Activated CD8-positive, alpha-beta memory T cell treated with anti-CD3 and anti-CD28 coated beads for 36 hours (primary cell): ENCODE measurements at regions not wholly inside any gene's neighbourhood (a gene's known extent, or its start where the extent isn't known, plus 50 kb on each side); places are given as distances from the start of the nearest gene placed in this dataset.
"Not testable (repeated sequence)": the region's sequence is repeated elsewhere in the genome, so short reads cannot be mapped to it uniquely, and the experiment has no call there.

Experiments
- CTCF ChIA-PET: fragments of 350-600 bp; sonication (Branson Sonifier 250); formaldehyde crosslinking; loops from one replicate; lab custom pipeline; 2021; ENCODE audit warnings: antibody characterized with exemption; lab: Charles Lee
- POLR2A ChIA-PET: fragments of 350-600 bp; sonication (Branson Sonifier 250); formaldehyde crosslinking; loops from one replicate; lab custom pipeline; 2021; ENCODE audit warnings: antibody characterized with exemption; lab: Charles Lee

- POLR2A ChIA-PET: no interaction called here
- CTCF ChIA-PET: no interaction called here
Measured at GRCh38 chr5:121384359-121384758, 467.3 kb upstream of the FTMT start.

- ChIA-PET POLR2A (no interaction called here), CTCF (no interaction called here)
Measured at GRCh38 chr5:121386334-121386733, 465.3 kb upstream of the FTMT start.

- POLR2A ChIA-PET: no interaction called here
- CTCF ChIA-PET: no interaction called here
Measured at GRCh38 chr5:121396716-121397115, 455.0 kb upstream of the FTMT start.

- CTCF ChIA-PET: no interaction called here
- POLR2A ChIA-PET: no interaction called here
Measured at GRCh38 chr5:121399879-121400278, 451.8 kb upstream of the FTMT start.

- ChIA-PET POLR2A (no interaction called here), CTCF (no interaction called here)
Measured at GRCh38 chr5:121408778-121409177, 442.9 kb upstream of the FTMT start.

GRCh38 chr5:121415270-121415669 lies 436.4 kb upstream of the FTMT start:
- POLR2A ChIA-PET: no interaction called here

GRCh38 chr5:121421646-121422045 lies 430.0 kb upstream of the FTMT start:
- CTCF ChIA-PET: no interaction called here
- POLR2A ChIA-PET: no interaction called here

More at GRCh38 chr5:121415270-121415669, 436.4 kb upstream of the FTMT start:
- CTCF ChIA-PET: no interaction called here

GRCh38 chr5:121424976-121425375 lies 426.7 kb upstream of the FTMT start:
- POLR2A ChIA-PET: no interaction called here
- CTCF ChIA-PET: no interaction called here

- ChIA-PET CTCF (no interaction called here), POLR2A (no interaction called here)
Measured at GRCh38 chr5:121426153-121426552, 425.5 kb upstream of the FTMT start.

GRCh38 chr5:121429761-121430160 lies 421.9 kb upstream of the FTMT start:
- ChIA-PET POLR2A (no interaction called here), CTCF (no interaction called here)

- CTCF ChIA-PET: no interaction called here
- POLR2A ChIA-PET: no interaction called here
Measured at GRCh38 chr5:121430538-121430937, 421.1 kb upstream of the FTMT start.

GRCh38 chr5:121445511-121445910 lies 406.2 kb upstream of the FTMT start:
- ChIA-PET CTCF (no interaction called here), POLR2A (no interaction called here)

GRCh38 chr5:121462441-121462840 lies 389.2 kb upstream of the FTMT start:
- POLR2A ChIA-PET: no interaction called here
- CTCF ChIA-PET: no interaction called here

- POLR2A ChIA-PET, CTCF ChIA-PET: not testable (repeated sequence)
Measured at GRCh38 chr5:121471222-121471621, 380.5 kb upstream of the FTMT start.

- ChIA-PET POLR2A (no interaction called here), CTCF (no interaction called here)
Measured at GRCh38 chr5:121478636-121479035, 373.0 kb upstream of the FTMT start.

GRCh38 chr5:121479337-121479736 lies 372.3 kb upstream of the FTMT start:
- CTCF ChIA-PET: no interaction called here
- POLR2A ChIA-PET: no interaction called here

GRCh38 chr5:121485281-121485680 lies 366.4 kb upstream of the FTMT start:
- ChIA-PET POLR2A (no interaction called here), CTCF (no interaction called here)

GRCh38 chr5:121485999-121486398 lies 365.7 kb upstream of the FTMT start:
- CTCF ChIA-PET, POLR2A ChIA-PET: not testable (repeated sequence)

GRCh38 chr5:121489972-121490371 lies 361.7 kb upstream of the FTMT start:
- POLR2A ChIA-PET: no interaction called here
- CTCF ChIA-PET: no interaction called here

GRCh38 chr5:121497176-121497575 lies 354.5 kb upstream of the FTMT start:
- POLR2A ChIA-PET: no interaction called here
- CTCF ChIA-PET: no interaction called here

GRCh38 chr5:121500310-121500709 lies 351.4 kb upstream of the FTMT start:
- ChIA-PET CTCF (no interaction called here), POLR2A (no interaction called here)

GRCh38 chr5:121503111-121503840 lies 348.4 kb upstream of the FTMT start:
- ChIA-PET CTCF (no interaction called here), POLR2A (no interaction called here)
